BE2C (cell line): ENCODE measurements at regions not wholly inside any gene's neighbourhood (a gene's known extent, or its start where the extent isn't known, plus 50 kb on each side); places are given as distances from the start of the nearest gene placed in this dataset.
A peak's percentile ranks its signal among the peaks of the same experiment; 100 is the strongest.
"Not testable (repeated sequence)": the region's sequence is repeated elsewhere in the genome, so short reads cannot be mapped to it uniquely, and the experiment has no call there.

ENCODE experiments used
- DNase-seq: peaks from one replicate; pipeline ENCODE4 v3.0.0-alpha.2; 2020
- H3K27me3 ChIP-seq: fragments of 250-450 bp; sonication (Bioruptor Pico); 2 replicates; pipeline ENCODE4 v1.5.1; 2020; ENCODE audit warnings: mild to moderate bottlenecking
- H3K36me3 ChIP-seq: fragments of 250-450 bp; sonication (Bioruptor Pico); 2 replicates; pipeline ENCODE4 v1.5.1; 2020; ENCODE audit warnings: mild to moderate bottlenecking
- H3K4me1 ChIP-seq: fragments of 250-450 bp; sonication (Bioruptor Pico); 2 replicates; pipeline ENCODE4 v1.5.1; 2020
- H3K4me3 ChIP-seq: 2 replicates; pipeline ENCODE4 v1.5.1; 2011; ENCODE audit warnings: low read depth, low read length
- H3K9me3 ChIP-seq: fragments of 250-450 bp; sonication (Bioruptor Pico); 2 replicates; pipeline ENCODE4 v1.5.1; 2020
- CTCF ChIP-seq: IDR thresholded peaks from 2 replicates; pipeline ENCODE4 v1.5.1; 2012; ENCODE audit warnings: mild to moderate bottlenecking, low read depth, low read length

DNA sequence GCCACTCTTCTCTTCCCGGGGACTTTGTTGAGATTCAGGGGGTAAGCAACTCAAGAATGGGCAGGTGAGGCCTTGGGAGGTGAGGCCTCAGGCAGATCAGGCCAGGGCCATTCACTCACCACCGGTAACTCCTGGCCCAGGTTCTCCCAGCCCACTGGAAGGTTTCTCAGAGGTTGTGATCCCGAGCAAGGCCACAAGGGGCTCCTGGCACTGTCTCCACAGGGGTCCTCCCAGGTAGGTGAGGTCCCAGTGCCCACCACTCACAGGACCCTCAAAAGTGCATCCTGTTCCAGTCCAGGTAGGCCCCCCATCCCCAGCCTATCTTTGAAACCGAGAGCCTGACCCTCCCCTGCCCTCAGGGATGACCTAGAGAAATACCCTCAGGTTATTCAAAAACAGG lies 236.1 kb downstream of the BUB3 start:
- no peaks in the 10 kb centered on the region for H3K9me3 ChIP-seq

DNA sequence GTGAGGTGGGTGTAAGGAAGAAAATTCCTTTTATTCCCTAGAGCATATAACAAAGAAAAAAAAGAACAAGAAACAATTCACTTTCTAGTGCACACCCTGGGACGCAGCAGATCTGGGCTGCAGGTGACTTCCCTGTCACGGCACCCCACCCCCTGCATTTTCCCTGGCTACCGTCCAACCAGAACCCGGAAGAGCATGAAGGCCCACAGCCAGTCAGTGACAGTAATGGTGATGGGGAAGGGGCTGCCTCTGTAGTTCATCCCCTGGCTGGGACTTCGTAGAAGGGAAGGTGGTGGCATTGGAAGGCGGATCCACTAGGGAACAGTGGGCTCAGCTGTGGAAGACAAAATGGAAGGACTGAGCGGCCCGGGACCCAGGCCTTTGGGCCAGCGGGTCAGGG lies 236.7 kb downstream of the BUB3 start:
- TF ChIP-seq CTCF = no peak
- Histone ChIP-seq H3K4me1 (no peaks in the 10 kb centered on the region), H3K27me3 (no peaks in the 10 kb centered on the region), H3K36me3 (no peaks in the 10 kb centered on the region), H3K4me3 (no peak overlapping the region), H3K9me3 (no peaks in the 10 kb centered on the region)
- DNase-seq = no peak

More for the DNA sequence above, 236.1 kb downstream of the BUB3 start:
- DNase-seq = no peak
- H3K4me3 ChIP-seq = no peak overlapping the region
- no peaks in the 10 kb centered on the region for H3K36me3 ChIP-seq
- peak; percentile 6; the same call in 1 of the 2 replicates for TF ChIP-seq CTCF
- no peaks in the 10 kb centered on the region for H3K27me3 ChIP-seq
- H3K4me1 ChIP-seq = no peaks in the 10 kb centered on the region

- Histone ChIP-seq H3K9me3 (no peaks in the 10 kb centered on the region), H3K4me1 (no peaks in the 10 kb centered on the region), H3K4me3 (no peak overlapping the region), H3K27me3 (no peaks in the 10 kb centered on the region), H3K36me3 (no peaks in the 10 kb centered on the region)
- no peak for TF ChIP-seq CTCF
- no peak for DNase-seq
Measured at GRCh38 chr10:123391275-123392028, 237.2 kb downstream of the BUB3 start.

- no peak for TF ChIP-seq CTCF
- Histone ChIP-seq H3K36me3 (no peaks in the 10 kb centered on the region), H3K4me1 (no peaks in the 10 kb centered on the region), H3K9me3 (no peaks in the 10 kb centered on the region), H3K27me3 (no peaks in the 10 kb centered on the region), H3K4me3 (no peak overlapping the region)
- no peak for DNase-seq
Measured at GRCh38 chr10:123392182-123392963, 238.2 kb downstream of the BUB3 start.

DNA sequence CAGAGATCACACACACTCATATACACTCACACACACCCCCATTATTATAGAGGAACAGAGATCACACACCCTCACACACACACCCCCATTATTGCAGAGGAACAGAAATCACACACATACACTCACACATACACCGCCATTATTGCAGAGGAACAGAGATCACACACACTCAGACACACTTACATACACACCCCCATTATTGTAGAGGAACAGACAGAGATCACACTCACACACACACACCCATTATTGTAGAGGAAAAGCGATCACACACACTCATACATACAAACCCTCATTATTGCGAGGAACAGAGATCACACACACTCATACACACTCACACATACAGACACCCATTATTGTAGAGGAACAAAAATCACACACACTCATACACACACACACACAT lies 239.0 kb downstream of the BUB3 start:
- Histone ChIP-seq H3K9me3 (no peaks in the 10 kb centered on the region), H3K36me3 (no peaks in the 10 kb centered on the region), H3K4me1 (no peaks in the 10 kb centered on the region), H3K27me3 (no peaks in the 10 kb centered on the region), H3K4me3 (no peak overlapping the region)
- DNase-seq = no peak
- TF ChIP-seq CTCF = no peak

- TF ChIP-seq CTCF = no peak
- H3K9me3 ChIP-seq = no peaks in the 10 kb centered on the region
- no peak for DNase-seq
- H3K4me3 ChIP-seq = no peak overlapping the region
- H3K4me1 ChIP-seq = no peaks in the 10 kb centered on the region
- H3K36me3 ChIP-seq = no peaks in the 10 kb centered on the region
- no peaks in the 10 kb centered on the region for H3K27me3 ChIP-seq
Measured at GRCh38 chr10:123394382-123394781, 240.2 kb downstream of the BUB3 start.

DNA sequence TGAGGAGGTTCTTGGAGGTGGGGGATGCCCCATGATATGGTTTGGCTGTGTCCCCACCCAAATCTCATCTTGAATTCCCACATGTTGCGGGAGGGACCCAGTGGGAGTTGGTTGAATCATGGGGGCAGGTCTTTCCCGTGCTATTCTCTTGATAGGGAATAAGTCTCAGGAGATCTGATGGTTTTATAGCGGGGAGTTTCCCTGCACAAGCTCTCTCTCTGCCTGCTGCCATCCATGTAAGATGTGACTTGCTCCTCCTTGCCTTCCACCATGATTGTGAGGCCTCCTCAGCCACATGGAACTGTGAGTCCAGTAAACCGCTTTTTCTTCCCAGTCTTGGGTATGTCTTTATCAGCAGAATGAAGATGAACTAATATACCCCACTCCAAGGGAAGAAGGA lies 241.0 kb downstream of the BUB3 start:
- H3K27me3 ChIP-seq, H3K36me3 ChIP-seq, DNase-seq, H3K9me3 ChIP-seq, H3K4me1 ChIP-seq, H3K4me3 ChIP-seq: not testable (repeated sequence)
